ENCODE measurements at regions not wholly inside any gene's neighbourhood (a gene's known extent, or its start where the extent isn't known, plus 50 kb on each side); places are given as distances from the start of the nearest gene placed in this dataset.
"Not testable (repeated sequence)": the region's sequence is repeated elsewhere in the genome, so short reads cannot be mapped to it uniquely, and the experiment has no call there.

GRCh38 chr5:90251447-90251846 lies 158.1 kb downstream of the CETN3 start:
- H3K36me3 ChIP-seq (ENCODE audit: control insufficient read depth, insufficient read depth, low read length) = no peaks in the 10 kb centered on the region
- no peaks in the 10 kb centered on the region for H3K9me3 ChIP-seq (ENCODE audit: control insufficient read depth, low read length)
- H3K4me1 ChIP-seq (ENCODE audit: control insufficient read depth, insufficient read depth, low read length, poor library complexity, severe bottlenecking) = no peaks in the 10 kb centered on the region
- no peak for DNase-seq
- no peaks in the 10 kb centered on the region for H3K27me3 ChIP-seq (replicated peaks; ENCODE audit: control insufficient read depth, insufficient read depth, low read length, poor library complexity, severe bottlenecking)
- H3K27ac ChIP-seq (ENCODE audit: insufficient read depth, low read length, poor library complexity, severe bottlenecking) = no peak overlapping the region
- H3K4me3 ChIP-seq (ENCODE audit: insufficient read depth, low read depth, low read length, poor library complexity, severe bottlenecking) = no peak overlapping the region

- Histone ChIP-seq H3K27ac (ENCODE audit: insufficient read depth, low read length, poor library complexity, severe bottlenecking) (no peak overlapping the region), H3K4me3 (ENCODE audit: insufficient read depth, low read depth, low read length, poor library complexity, severe bottlenecking) (no peak overlapping the region), H3K9me3 (ENCODE audit: control insufficient read depth, low read length) (no peaks in the 10 kb centered on the region), H3K36me3 (ENCODE audit: control insufficient read depth, insufficient read depth, low read length) (no peaks in the 10 kb centered on the region), H3K4me1 (ENCODE audit: control insufficient read depth, insufficient read depth, low read length, poor library complexity, severe bottlenecking) (no peaks in the 10 kb centered on the region), H3K27me3 (replicated peaks; ENCODE audit: control insufficient read depth, insufficient read depth, low read length, poor library complexity, severe bottlenecking) (no peaks in the 10 kb centered on the region)
- DNase-seq = no peak
Measured at GRCh38 chr5:90248640-90249039, 160.9 kb downstream of the CETN3 start.

GRCh38 chr5:90243848-90244247 lies 165.7 kb downstream of the CETN3 start:
- DNase-seq; H3K4me1 ChIP-seq (ENCODE audit: control insufficient read depth, insufficient read depth, low read length, poor library complexity, severe bottlenecking); H3K27ac ChIP-seq (ENCODE audit: insufficient read depth, low read length, poor library complexity, severe bottlenecking); H3K27me3 ChIP-seq (replicated peaks; ENCODE audit: control insufficient read depth, insufficient read depth, low read length, poor library complexity, severe bottlenecking); H3K4me3 ChIP-seq (ENCODE audit: insufficient read depth, low read depth, low read length, poor library complexity, severe bottlenecking); H3K9me3 ChIP-seq (ENCODE audit: control insufficient read depth, low read length); H3K36me3 ChIP-seq (ENCODE audit: control insufficient read depth, insufficient read depth, low read length): not testable (repeated sequence)

- Histone ChIP-seq H3K27ac (ENCODE audit: insufficient read depth, low read length, poor library complexity, severe bottlenecking) (no peak overlapping the region), H3K9me3 (ENCODE audit: control insufficient read depth, low read length) (no peaks in the 10 kb centered on the region), H3K4me1 (ENCODE audit: control insufficient read depth, insufficient read depth, low read length, poor library complexity, severe bottlenecking) (no peaks in the 10 kb centered on the region), H3K27me3 (replicated peaks; ENCODE audit: control insufficient read depth, insufficient read depth, low read length, poor library complexity, severe bottlenecking) (no peaks in the 10 kb centered on the region), H3K36me3 (ENCODE audit: control insufficient read depth, insufficient read depth, low read length) (no peaks in the 10 kb centered on the region), H3K4me3 (ENCODE audit: insufficient read depth, low read depth, low read length, poor library complexity, severe bottlenecking) (no peak overlapping the region)
- no peak for DNase-seq
Measured at GRCh38 chr5:90233476-90233875, 176.1 kb downstream of the CETN3 start.

- H3K27me3 ChIP-seq (replicated peaks; ENCODE audit: control insufficient read depth, insufficient read depth, low read length, poor library complexity, severe bottlenecking) = no peaks in the 10 kb centered on the region
- H3K27ac ChIP-seq (ENCODE audit: insufficient read depth, low read length, poor library complexity, severe bottlenecking) = no peak overlapping the region
Measured at GRCh38 chr5:90231688-90232087, 177.9 kb downstream of the CETN3 start.

GRCh38 chr5:90227683-90228082 lies 181.9 kb downstream of the CETN3 start:
- H3K36me3 ChIP-seq (ENCODE audit: control insufficient read depth, insufficient read depth, low read length) = no peaks in the 10 kb centered on the region
- H3K4me3 ChIP-seq (ENCODE audit: insufficient read depth, low read depth, low read length, poor library complexity, severe bottlenecking) = no peak overlapping the region
- H3K4me1 ChIP-seq (ENCODE audit: control insufficient read depth, insufficient read depth, low read length, poor library complexity, severe bottlenecking) = no peaks in the 10 kb centered on the region
- H3K27ac ChIP-seq (ENCODE audit: insufficient read depth, low read length, poor library complexity, severe bottlenecking) = no peak overlapping the region
- no peaks in the 10 kb centered on the region for H3K27me3 ChIP-seq (replicated peaks; ENCODE audit: control insufficient read depth, insufficient read depth, low read length, poor library complexity, severe bottlenecking)
- H3K9me3 ChIP-seq (ENCODE audit: control insufficient read depth, low read length) = no peaks in the 10 kb centered on the region
- DNase-seq = no peak

More at GRCh38 chr5:90231688-90232087, 177.9 kb downstream of the CETN3 start:
- Histone ChIP-seq H3K4me3 (ENCODE audit: insufficient read depth, low read depth, low read length, poor library complexity, severe bottlenecking) (no peak overlapping the region), H3K4me1 (ENCODE audit: control insufficient read depth, insufficient read depth, low read length, poor library complexity, severe bottlenecking) (no peaks in the 10 kb centered on the region), H3K9me3 (ENCODE audit: control insufficient read depth, low read length) (no peaks in the 10 kb centered on the region), H3K36me3 (ENCODE audit: control insufficient read depth, insufficient read depth, low read length) (no peaks in the 10 kb centered on the region)
- DNase-seq = no peak

- Histone ChIP-seq H3K27ac (ENCODE audit: insufficient read depth, low read length, poor library complexity, severe bottlenecking) (no peak overlapping the region), H3K36me3 (ENCODE audit: control insufficient read depth, insufficient read depth, low read length) (no peaks in the 10 kb centered on the region), H3K4me3 (ENCODE audit: insufficient read depth, low read depth, low read length, poor library complexity, severe bottlenecking) (no peak overlapping the region), H3K4me1 (ENCODE audit: control insufficient read depth, insufficient read depth, low read length, poor library complexity, severe bottlenecking) (no peaks in the 10 kb centered on the region), H3K27me3 (replicated peaks; ENCODE audit: control insufficient read depth, insufficient read depth, low read length, poor library complexity, severe bottlenecking) (no peaks in the 10 kb centered on the region), H3K9me3 (ENCODE audit: control insufficient read depth, low read length) (no peaks in the 10 kb centered on the region)
- no peak for DNase-seq
Measured at GRCh38 chr5:90226433-90227099, 183.0 kb downstream of the CETN3 start.

GRCh38 chr5:90224342-90224741 lies 185.2 kb downstream of the CETN3 start:
- H3K9me3 ChIP-seq (ENCODE audit: control insufficient read depth, low read length) = no peaks in the 10 kb centered on the region
- H3K36me3 ChIP-seq (ENCODE audit: control insufficient read depth, insufficient read depth, low read length) = no peaks in the 10 kb centered on the region
- no peak for DNase-seq
- H3K27me3 ChIP-seq (replicated peaks; ENCODE audit: control insufficient read depth, insufficient read depth, low read length, poor library complexity, severe bottlenecking) = no peaks in the 10 kb centered on the region
- H3K27ac ChIP-seq (ENCODE audit: insufficient read depth, low read length, poor library complexity, severe bottlenecking) = no peak overlapping the region
- no peaks in the 10 kb centered on the region for H3K4me1 ChIP-seq (ENCODE audit: control insufficient read depth, insufficient read depth, low read length, poor library complexity, severe bottlenecking)
- no peak overlapping the region for H3K4me3 ChIP-seq (ENCODE audit: insufficient read depth, low read depth, low read length, poor library complexity, severe bottlenecking)

- Histone ChIP-seq H3K36me3 (ENCODE audit: control insufficient read depth, insufficient read depth, low read length) (no peaks in the 10 kb centered on the region), H3K27me3 (replicated peaks; ENCODE audit: control insufficient read depth, insufficient read depth, low read length, poor library complexity, severe bottlenecking) (no peaks in the 10 kb centered on the region), H3K27ac (ENCODE audit: insufficient read depth, low read length, poor library complexity, severe bottlenecking) (no peak overlapping the region), H3K4me1 (ENCODE audit: control insufficient read depth, insufficient read depth, low read length, poor library complexity, severe bottlenecking) (no peaks in the 10 kb centered on the region), H3K9me3 (ENCODE audit: control insufficient read depth, low read length) (no peaks in the 10 kb centered on the region), H3K4me3 (ENCODE audit: insufficient read depth, low read depth, low read length, poor library complexity, severe bottlenecking) (no peak overlapping the region)
- no peak for DNase-seq
Measured at GRCh38 chr5:90223756-90224155, 185.8 kb downstream of the CETN3 start.

GRCh38 chr5:90221951-90222350 lies 187.6 kb downstream of the CETN3 start:
- no peak for DNase-seq
- Histone ChIP-seq H3K36me3 (ENCODE audit: control insufficient read depth, insufficient read depth, low read length) (no peaks in the 10 kb centered on the region), H3K4me3 (ENCODE audit: insufficient read depth, low read depth, low read length, poor library complexity, severe bottlenecking) (no peak overlapping the region), H3K4me1 (ENCODE audit: control insufficient read depth, insufficient read depth, low read length, poor library complexity, severe bottlenecking) (no peaks in the 10 kb centered on the region), H3K27me3 (replicated peaks; ENCODE audit: control insufficient read depth, insufficient read depth, low read length, poor library complexity, severe bottlenecking) (no peaks in the 10 kb centered on the region), H3K27ac (ENCODE audit: insufficient read depth, low read length, poor library complexity, severe bottlenecking) (no peak overlapping the region), H3K9me3 (ENCODE audit: control insufficient read depth, low read length) (no peaks in the 10 kb centered on the region)

Measured in effector memory CD4-positive, alpha-beta T cell (primary cell).